ENCODE measurements at regions not wholly inside any gene's neighbourhood (a gene's known extent, or its start where the extent isn't known, plus 50 kb on each side); places are given as distances from the start of the nearest gene placed in this dataset.
A peak's percentile ranks its signal among the peaks of the same experiment; 100 is the strongest.

DNA sequence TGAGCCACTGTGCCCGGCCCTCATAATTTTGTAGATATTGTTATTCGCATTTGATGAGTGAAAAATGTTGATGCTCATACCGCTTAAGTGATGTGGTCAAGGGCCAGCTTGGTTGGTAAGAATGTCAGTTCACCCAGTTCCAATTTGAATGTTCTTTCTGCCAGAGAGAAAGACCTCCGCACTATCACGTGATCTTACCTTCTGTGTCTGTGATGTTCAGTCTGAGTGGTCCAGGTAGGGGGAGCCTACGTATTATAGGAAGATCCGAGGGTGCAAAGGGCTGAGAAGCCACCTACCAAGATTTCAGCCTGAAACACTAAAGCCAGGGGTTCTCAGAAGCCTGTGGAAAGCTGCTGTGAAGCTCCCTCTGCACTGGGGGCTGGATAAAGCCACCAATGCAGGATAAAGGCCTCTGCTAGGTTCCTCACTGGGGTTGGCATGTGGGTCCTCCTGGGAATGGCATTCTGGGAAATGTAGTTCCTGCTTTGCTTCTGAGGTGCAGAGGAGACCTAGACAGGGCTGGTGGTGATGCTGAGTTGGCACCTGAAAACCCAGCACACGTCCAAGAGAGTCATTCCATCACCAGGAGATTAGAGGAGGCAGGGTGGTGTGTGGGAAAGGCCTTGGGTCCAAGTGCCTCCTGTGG is 64.7 kb upstream of the AOAH start:
- TF ChIP-seq, protein P1, sequence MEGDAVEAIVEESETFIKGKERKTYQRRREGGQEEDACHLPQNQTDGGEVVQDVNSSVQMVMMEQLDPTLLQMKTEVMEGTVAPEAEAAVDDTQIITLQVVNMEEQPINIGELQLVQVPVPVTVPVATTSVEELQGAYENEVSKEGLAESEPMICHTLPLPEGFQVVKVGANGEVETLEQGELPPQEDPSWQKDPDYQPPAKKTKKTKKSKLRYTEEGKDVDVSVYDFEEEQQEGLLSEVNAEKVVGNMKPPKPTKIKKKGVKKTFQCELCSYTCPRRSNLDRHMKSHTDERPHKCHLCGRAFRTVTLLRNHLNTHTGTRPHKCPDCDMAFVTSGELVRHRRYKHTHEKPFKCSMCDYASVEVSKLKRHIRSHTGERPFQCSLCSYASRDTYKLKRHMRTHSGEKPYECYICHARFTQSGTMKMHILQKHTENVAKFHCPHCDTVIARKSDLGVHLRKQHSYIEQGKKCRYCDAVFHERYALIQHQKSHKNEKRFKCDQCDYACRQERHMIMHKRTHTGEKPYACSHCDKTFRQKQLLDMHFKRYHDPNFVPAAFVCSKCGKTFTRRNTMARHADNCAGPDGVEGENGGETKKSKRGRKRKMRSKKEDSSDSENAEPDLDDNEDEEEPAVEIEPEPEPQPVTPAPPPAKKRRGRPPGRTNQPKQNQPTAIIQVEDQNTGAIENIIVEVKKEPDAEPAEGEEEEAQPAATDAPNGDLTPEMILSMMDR (IDR thresholded peaks at IDR 0.05; ENCODE audit: insufficient read depth, low read depth, low read length, missing control alignments): no peak
- no peak for DNase-seq (ENCODE audit: low read depth)
- H3K4me3 ChIP-seq (ENCODE audit: low read length): no peak overlapping the region

DNA sequence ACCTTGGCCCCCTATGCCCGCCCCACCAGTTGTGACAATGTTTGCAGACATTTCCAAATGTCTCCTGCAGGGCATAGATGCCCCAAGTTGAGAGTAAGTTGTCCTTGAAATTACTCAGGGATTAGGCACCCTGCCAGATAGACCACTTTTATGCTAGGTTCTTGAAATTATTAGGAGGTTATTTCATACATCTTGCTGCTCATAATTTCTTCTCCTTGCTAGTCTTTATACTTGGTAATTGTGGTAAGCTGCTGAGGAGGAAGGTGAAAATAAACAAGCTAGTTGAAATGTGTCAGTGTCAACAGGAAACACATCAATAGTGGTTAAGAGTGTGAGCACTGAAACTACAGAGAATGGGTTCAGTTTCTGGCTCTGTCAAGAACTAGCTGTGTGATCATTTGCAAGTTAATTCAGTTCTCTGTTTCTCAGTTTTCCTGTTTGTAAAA is 63.7 kb upstream of the AOAH start:
- TF ChIP-seq, protein P1 (IDR thresholded peaks at IDR 0.05; ENCODE audit: insufficient read depth, low read depth, low read length, missing control alignments): no peak
- DNase-seq (ENCODE audit: low read depth): no peak
- H3K4me3 ChIP-seq (ENCODE audit: low read length): no peak overlapping the region

DNA sequence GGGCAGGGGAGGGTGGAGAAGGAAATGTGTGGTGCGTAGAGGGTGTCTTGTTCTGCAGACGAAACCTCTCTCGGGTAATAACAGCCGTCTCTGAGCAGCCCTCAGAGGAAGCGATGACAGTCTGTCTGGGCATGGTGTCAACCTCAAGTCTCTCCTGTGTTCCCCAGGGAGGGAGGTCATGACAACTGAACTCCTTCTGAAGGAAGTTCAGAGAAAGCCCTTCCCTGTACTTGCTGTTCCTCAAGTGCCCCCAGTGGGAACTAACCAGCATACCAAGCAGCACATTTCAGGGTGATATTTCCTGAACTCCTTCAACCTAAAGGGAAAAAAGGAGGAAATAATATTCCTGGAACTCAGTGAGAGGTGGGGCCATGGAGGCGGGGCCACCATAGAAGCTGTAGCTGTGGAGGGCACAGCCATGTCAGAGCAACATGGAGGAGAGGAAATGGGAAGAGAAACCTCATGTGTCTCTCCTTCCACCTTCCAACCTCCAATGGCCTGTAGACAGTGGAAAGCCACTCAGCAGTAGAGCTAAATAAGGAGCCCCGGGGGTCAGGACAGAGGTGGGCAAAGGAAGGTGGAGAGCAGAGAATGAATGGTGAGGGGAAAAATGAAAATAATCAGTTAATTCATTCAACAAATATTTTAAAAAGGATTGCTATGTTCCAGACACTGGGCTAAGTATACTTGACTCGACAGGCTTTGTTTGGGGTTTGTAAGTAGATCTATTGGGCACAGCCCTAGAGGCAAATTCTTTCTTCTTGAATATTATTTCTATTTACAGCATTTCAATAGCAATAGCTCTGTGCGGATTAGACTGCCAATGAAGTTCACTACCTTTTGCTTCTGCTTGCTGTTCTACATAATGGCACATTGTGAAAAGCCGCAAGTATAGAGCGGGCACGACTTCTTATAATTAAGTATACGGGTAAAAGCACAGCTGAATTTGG is 61.0 kb upstream of the AOAH start:
- no peak overlapping the region for H3K4me3 ChIP-seq (ENCODE audit: low read length)
- TF ChIP-seq, protein P1 (IDR thresholded peaks at IDR 0.05; ENCODE audit: insufficient read depth, low read depth, low read length, missing control alignments): no peak
- DNase-seq (ENCODE audit: low read depth): peak; percentile 76

DNA sequence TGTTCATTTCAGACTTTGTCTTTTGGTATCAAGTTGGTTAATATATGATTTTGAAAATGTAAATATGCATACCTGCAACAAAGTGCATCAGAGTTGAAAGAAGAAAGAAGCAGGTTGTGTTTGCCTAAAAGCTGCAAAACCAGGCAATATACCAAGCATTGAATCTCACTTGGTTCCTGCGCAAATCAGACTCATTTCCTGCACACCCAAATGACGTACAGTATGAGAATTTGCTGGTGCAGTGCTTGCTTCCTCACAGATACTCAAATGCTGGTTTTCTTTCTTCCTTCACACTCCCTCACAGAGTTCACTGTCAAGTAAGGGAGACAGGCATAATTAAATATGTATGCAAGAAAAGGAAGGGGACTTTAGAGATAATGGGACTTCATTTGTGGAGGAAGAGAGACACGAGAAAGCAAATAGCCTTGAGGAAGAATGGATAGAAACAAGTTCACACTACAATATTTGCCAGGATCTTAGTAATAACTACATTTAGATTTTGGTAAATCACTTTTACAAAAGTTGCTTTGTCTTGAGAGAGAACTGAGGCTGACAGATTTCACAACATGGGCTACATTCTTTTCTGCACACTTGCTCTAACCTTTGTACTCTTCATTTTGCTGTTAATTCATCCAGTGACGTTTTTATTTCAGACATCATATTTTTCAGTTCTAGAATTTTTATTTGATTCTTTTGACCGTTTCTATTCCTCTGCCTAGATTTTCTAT is 56.9 kb upstream of the AOAH start:
- TF ChIP-seq, protein P1 (IDR thresholded peaks at IDR 0.05; ENCODE audit: insufficient read depth, low read depth, low read length, missing control alignments): no peak
- DNase-seq (ENCODE audit: low read depth): peak; percentile 7

DNA sequence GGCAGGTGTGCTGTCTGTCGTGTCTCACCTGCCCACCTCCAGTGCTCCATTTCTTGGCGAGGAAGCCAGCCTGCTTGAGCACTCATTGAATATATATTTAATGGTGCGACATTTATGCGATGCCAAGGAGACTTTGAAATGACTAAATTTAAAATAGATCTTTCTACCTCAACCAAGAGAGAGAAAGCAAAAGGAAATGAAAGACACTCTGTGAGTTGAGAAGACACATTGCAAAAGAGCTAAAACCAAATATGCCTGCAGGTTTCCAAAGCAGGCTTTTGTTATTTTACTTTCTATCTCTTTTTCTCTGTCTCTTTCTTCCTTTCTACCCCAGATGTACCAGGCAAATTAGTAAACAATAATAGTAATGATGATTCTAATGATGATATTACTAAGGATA is 53.6 kb upstream of the AOAH start:
- TF ChIP-seq, protein P1 (IDR thresholded peaks at IDR 0.05; ENCODE audit: insufficient read depth, low read depth, low read length, missing control alignments): no peak
- no peak for DNase-seq (ENCODE audit: low read depth)
- H3K4me3 ChIP-seq (ENCODE audit: low read length): no peak overlapping the region

More for the DNA sequence above, 56.9 kb upstream of the AOAH start:
- no peak overlapping the region for H3K4me3 ChIP-seq (ENCODE audit: low read length)

DNA sequence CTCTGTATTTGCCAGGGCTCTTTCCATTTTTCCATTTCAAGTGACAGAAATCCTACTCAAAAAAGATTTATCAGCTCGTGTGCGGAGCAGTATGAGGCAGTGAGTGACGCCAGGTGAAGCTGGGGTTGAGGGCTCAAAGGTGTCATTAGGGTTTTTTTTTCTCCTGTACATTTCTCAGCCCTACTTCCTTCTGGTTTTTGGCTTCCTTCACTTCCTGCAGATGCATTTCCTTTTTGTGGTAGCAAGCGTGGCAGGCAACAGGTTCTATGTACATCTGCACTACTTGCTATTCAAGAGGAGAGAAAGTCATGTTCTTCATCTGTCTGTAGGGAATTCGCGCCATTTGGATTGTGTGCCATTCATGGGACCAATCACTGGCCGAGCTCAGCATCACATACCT is 52.8 kb upstream of the AOAH start:
- DNase-seq (ENCODE audit: low read depth): no peak
- TF ChIP-seq, protein P1 (IDR thresholded peaks at IDR 0.05; ENCODE audit: insufficient read depth, low read depth, low read length, missing control alignments): no peak
- no peak overlapping the region for H3K4me3 ChIP-seq (ENCODE audit: low read length)

All from epithelial cell of esophagus (primary cell).